CD4-positive, alpha-beta T cell treated with Interleukin-17A for 4 hours (primary cell): ENCODE measurements at regions not wholly inside any gene's neighbourhood (a gene's known extent, or its start where the extent isn't known, plus 50 kb on each side); places are given as distances from the start of the nearest gene placed in this dataset.

Experiments
- DNase-seq: peaks from one replicate; pipeline ENCODE4 v3.0.0-alpha.2; 2020; ENCODE audit warnings: mixed read lengths

DNA sequence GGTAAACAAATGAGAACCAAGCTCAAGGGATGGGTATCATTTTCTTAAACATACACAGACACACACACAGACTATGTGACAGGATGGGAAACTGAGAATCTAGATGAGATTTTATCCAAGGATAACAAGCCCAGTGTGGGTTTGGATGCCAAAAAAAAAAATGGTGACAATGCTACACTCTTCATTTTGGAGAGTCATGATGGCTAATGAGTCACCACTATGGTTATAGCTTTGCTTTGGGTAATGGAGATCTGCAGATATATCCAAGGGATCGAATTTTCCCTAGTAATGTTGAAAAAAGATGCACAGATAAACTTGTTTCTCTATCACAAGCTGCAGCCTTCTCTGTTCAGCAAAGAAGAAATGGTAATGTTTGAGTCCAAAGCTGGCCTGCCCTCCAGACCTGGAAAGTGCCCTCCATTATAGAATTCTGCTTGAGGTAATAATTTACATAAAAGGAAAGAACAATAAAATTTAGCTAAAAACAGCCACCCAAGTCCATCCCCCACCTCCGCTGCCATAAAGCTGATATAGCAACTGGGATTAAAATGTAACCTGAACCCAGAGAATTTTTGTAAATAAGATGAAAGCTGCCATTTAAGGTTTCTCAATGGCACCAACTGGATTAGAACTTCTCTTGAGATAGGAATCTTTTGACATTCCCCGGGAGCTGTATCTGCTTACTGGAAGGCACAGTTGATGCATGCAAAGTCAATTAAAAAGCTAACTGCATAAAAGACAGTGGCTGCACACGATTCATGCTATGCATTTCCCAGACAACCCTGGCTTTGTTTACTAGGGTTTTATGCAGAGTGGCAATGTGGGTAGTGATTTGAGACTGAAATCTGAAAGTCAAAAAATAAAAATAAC lies 395.2 kb upstream of the LYPLAL1 start:
- DNase-seq: no peak

- no peak for DNase-seq
Measured at GRCh38 chr1:218779341-218780100, 394.2 kb upstream of the LYPLAL1 start.

DNA sequence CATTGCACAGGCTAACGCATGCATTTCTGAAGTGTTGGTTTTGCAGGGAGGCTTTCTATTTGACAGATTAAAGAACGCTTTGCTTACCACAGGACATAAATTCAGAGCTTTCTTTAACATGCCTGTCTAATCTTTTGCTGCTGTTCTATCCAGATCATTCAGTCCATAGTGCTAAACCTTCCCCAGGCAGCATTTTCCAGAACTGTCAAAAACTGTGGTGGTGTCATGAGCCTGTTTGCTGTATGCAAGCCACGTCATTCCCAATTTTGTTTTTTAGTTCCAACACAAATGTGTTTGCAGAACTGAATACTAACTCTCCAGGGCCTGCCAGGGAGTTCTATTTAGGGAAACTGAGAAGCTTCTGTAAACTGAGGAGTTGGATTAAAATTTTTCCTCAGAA lies 390.5 kb upstream of the LYPLAL1 start:
- no peak for DNase-seq

DNA sequence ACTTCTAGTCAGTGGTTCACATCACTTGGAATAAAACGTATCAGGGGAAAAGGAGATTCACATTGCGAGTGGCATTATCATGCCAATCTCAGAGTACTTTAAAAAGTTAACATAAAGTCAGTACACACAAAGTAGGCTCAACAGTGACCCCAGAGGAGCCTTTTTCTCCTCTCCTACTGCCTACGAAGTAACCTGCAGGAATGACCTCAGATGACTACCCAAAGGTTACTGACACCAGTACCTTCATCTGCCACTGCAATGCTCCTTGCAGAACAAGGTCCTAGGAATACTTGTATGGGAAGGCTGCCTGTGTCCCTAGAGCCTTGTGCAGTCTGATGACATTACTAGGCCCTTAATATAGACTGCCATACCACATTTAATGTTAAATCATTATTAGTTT lies 389.8 kb upstream of the LYPLAL1 start:
- DNase-seq: no peak

- DNase-seq: no peak
Measured at GRCh38 chr1:218785928-218786327, 387.8 kb upstream of the LYPLAL1 start.

DNA sequence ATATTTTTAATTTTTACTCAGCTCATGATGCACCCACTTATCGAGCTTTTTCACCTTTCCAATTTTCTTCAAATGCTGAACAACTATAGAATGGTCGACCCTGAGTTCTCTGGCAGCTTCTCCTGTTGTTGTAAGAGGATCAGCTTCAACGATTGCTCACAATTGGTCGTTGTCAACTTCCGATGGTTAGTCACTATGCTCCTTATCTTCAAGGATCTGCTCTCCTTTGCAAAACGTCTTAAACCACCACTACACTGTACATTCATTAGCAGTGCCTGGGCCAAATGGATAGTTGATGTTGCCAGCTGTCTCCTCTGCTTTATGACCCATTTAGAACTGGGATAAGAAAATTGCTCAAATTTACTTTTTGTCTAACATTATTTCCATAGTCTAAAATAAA lies 385.9 kb upstream of the LYPLAL1 start:
- DNase-seq: no peak

DNA sequence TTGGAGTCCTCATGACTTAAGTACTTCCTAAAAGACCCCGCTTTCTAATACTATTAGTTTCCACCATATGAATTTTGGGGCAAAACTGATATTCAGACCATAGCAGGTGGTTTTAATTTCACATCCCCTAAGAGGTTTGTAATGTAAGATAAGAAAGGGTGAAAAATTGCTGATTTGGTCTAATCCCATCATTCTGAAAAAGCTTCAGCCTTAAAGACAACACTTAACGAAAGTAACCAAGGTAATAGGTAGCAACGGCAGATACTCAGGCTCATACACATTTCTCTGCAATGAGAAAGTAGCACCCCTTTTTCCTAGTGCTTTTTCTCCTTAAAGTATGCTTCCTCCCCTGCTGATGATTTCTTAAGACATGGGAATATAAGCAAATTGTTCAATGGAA lies 376.9 kb upstream of the LYPLAL1 start:
- DNase-seq: no peak

- DNase-seq: no peak
Measured at GRCh38 chr1:218802799-218803198, 370.9 kb upstream of the LYPLAL1 start.

GRCh38 chr1:218803351-218803997 lies 370.2 kb upstream of the LYPLAL1 start:
- DNase-seq: no peak

GRCh38 chr1:218804014-218804785 lies 369.5 kb upstream of the LYPLAL1 start:
- no peak for DNase-seq

DNA sequence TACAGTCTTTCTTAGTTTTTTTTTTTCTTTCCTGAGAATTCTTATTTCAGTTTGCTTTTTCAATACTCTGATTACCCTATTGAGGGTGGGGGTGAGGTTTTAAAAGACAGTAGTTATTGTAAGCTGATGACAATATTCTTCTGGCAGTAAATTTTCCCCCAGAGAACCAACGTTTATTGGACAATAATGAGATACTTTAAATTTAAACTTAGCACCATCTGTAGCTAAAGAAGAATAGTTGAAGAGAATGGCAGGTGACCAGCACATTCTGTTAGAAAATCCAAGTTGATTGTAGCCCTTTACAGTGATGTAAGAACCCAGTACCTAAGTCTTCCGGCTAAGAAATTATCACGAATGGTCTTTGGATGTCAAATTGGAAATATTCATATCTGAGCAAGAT lies 364.6 kb upstream of the LYPLAL1 start:
- DNase-seq: no peak

DNA sequence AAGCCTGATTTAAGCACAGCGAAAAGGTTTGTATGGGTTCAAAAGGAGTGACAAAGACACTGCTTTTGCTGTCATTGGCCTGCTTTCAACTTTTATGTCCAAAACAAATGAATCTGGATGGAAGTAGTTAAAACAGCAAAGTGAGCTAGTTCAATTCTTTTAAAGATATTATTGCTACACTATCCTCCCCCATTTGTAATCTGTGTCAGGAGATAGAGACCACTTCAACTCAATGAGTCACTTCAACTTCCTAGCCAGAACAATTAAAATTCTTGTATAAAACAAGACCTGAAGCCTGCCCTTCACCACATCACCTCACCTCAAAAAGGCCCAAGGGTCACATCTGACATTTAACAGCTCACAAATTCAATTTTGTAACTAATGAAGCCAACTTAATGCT lies 364.1 kb upstream of the LYPLAL1 start:
- DNase-seq: no peak

- DNase-seq: no peak
Measured at GRCh38 chr1:218810306-218810705, 363.4 kb upstream of the LYPLAL1 start.

DNA sequence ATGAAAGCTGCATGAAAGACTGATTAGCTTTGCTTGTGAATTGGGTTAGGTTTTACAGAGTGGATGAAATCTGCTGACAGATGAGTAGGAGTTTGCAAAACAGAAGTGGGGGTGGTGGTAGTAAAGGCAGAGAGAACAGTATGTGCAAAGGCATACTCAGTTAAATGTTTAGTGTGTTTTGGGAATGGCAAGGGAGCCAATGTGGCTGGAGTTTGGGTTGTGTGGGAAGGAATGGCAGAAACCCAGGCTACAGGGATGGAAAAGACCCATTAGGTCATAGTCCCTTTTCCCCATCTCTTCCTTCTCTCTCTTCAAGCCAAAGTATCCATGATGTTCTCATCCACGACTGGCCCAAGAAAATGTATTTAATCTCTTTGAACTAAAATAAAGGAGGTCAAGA lies 362.2 kb upstream of the LYPLAL1 start:
- no peak for DNase-seq

GRCh38 chr1:218812360-218812759 lies 361.3 kb upstream of the LYPLAL1 start:
- no peak for DNase-seq

DNA sequence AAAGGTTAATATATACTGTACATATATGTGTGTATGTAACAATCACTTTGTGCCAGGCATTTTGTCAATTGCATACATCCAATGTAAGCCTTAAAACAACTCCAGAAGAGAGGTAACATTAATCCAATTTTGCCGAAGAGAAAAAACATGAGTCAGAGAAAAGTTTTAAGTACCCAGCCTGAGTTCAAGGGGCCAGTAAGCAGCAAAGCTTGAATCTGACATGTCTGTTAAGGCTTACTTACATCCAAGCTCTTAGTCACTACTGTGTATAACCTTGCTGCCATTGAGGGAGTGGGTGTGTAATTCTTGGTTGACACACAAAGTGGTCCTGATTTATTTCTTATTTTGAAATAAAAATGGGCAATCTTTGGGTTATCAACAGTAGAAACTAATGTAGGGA lies 360.4 kb upstream of the LYPLAL1 start:
- DNase-seq: no peak

DNA sequence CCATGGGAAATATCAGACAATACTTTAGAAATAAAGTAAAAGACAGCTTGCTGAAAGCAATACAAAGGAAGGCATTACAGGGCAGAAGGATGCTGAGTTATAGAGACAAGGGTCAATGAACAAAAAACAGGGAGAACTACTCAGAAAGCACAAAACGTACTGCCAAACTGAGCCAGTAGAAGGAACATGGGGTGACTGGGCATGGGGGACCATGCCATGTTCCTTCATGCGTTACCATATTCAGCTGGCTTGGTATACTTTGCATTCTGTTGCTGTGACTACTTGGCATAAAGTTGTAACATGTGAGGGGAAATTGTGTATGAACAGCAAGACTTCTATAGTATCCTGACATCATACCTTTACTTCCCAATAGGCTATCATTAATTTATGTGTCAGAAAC lies 358.6 kb upstream of the LYPLAL1 start:
- no peak for DNase-seq

GRCh38 chr1:218817071-218817470 lies 356.6 kb upstream of the LYPLAL1 start:
- no peak for DNase-seq

GRCh38 chr1:218817691-218818465 lies 355.8 kb upstream of the LYPLAL1 start:
- no peak for DNase-seq

GRCh38 chr1:218823291-218823900 lies 350.3 kb upstream of the LYPLAL1 start:
- DNase-seq: no peak

- DNase-seq: no peak
Measured at GRCh38 chr1:218827486-218827885, 346.2 kb upstream of the LYPLAL1 start.
